Epithelial cell of esophagus (primary cell): ENCODE measurements at regions not wholly inside any gene's neighbourhood (a gene's known extent, or its start where the extent isn't known, plus 50 kb on each side); places are given as distances from the start of the nearest gene placed in this dataset.

Experiments
- DNase-seq: peaks from one replicate; pipeline ENCODE4 v3.0.0; 2010; ENCODE audit warnings: low read depth
- H3K4me3 ChIP-seq: 2 replicates; pipeline ENCODE4 v1.5.1; 2011; ENCODE audit warnings: mild to moderate bottlenecking, low read length, control low read depth
- TF ChIP-seq, protein P1 (sequence below): IDR thresholded peaks from 2 replicates; pipeline ENCODE4 v1.5.1; 2011; ENCODE audit warnings: low read depth, mild to moderate bottlenecking, low read length, control low read depth, inconsistent platforms; ENCODE audit not compliant: insufficient read depth; ENCODE audit errors: missing control alignments

DNA sequence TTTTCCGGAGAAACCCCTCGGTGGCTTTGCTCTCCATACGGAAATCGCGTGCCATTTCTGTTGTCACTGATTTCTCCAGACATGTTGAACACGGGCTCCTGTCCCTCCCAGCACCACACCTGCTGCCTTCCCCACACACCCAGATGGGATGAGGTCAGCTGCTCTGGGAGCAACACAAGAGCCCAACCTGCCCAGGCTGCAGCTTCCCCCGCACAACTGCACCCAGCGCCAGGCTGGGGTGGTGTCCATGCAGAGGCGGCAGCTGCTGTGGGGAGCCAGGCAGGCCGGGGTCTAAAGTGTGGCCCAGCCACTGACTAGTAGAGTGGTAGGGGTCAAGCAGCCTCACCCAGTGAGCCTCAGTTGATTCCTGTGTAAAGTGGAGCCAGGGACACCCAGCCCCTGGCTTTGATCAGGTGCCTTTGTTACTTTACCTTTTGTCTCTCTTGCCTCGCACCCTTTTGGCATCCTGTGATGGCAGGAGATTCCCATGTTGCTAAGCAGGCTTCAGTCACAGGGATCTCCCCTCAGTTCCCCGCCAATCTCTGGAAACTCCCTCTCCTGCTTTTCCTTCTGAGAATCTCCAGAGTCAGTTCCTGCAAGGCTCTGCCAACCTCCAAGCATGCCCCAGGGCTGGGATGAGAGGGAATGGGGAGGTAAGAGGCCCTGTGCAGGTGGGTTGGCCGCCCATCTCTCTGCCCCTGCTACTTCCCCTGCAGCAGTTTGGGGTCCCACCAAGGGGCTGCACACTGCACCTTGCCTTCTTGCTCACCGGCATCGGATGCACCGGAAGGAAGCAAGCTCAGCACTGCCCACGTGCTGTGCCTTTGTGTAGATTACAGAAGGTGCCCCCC is 91.8 kb upstream of the ALDH1A3 start:
- DNase-seq, result no peak
- TF ChIP-seq, protein P1, sequence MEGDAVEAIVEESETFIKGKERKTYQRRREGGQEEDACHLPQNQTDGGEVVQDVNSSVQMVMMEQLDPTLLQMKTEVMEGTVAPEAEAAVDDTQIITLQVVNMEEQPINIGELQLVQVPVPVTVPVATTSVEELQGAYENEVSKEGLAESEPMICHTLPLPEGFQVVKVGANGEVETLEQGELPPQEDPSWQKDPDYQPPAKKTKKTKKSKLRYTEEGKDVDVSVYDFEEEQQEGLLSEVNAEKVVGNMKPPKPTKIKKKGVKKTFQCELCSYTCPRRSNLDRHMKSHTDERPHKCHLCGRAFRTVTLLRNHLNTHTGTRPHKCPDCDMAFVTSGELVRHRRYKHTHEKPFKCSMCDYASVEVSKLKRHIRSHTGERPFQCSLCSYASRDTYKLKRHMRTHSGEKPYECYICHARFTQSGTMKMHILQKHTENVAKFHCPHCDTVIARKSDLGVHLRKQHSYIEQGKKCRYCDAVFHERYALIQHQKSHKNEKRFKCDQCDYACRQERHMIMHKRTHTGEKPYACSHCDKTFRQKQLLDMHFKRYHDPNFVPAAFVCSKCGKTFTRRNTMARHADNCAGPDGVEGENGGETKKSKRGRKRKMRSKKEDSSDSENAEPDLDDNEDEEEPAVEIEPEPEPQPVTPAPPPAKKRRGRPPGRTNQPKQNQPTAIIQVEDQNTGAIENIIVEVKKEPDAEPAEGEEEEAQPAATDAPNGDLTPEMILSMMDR, result no peak
- H3K4me3 ChIP-seq, result no peak overlapping the region

DNA sequence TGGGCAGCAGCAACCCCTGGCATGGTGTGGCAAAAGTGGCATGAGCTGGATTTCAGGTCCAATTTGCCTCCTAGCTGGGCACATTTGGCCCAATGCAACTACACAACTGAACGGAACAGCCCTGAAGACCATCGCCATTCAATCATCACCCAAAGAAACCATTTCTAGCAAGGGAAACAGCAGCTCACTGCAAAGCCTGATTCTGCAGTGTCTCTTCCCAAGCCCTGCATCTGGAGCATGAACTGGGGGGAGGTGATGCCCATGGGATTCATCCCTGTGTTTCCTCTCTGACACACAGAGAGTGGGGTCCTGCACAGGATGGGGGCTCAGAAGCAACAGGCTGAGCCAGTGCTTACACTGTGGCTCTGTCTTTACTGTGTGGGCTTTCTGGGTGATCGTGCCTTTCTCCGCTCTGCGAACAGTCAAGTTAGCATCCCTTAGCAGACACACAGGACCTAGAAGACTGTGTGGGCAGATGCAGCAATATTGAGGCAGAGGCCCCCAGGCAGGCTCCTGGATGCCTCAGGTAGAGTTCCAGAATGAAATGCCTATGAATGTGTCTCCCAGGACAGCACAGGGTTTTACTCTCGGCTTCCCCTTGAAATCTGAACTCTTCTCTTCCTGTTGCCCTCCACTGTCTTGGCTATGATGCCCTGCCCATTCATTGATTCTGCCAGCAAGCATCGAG is 91.1 kb upstream of the ALDH1A3 start:
- no peak overlapping the region for H3K4me3 ChIP-seq
- no peak for DNase-seq
- TF ChIP-seq, protein P1, result no peak

DNA sequence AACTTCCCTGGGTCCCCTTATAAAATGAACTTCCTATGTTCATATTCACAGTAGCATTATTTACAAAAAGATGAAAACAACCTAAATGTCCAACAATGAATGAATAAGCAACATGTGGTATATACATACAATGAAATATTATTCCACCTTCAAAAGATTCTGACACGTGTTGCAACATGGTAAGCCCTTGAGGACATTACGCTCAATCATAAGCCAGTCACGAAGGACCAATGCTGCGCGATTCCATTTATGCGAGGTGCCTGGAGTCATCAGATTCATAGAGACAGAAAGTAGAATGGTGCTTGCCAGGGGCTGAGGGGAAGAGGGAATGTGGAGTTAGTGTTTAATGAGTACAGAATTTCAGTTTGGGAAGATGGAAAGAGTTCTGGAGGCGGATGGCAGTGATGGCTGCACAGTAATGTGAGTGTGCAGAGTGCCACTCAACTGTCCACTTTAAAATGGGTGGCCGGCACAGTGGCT is 88.8 kb upstream of the ALDH1A3 start:
- TF ChIP-seq, protein P1, result no peak
- DNase-seq, result no peak
- no peak overlapping the region for H3K4me3 ChIP-seq

DNA sequence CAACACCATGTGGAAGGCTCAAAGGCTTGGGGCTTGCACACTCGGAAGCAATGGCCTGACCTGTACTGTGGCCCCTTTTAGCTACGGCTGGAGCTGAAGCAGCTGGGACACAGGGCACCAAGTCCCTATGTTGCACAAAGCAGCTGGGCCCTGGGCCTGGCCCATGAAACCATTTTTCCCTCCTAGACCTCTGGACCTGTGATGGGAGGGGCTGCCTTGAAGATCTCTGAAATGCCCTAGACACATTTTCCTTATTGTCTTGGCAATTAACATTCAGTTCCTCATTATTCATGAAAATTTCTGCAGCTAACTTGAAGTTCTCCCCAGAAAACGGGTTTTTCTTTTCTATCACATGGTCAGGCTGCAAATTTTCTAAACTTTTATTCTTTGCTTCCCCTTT is 85.6 kb upstream of the ALDH1A3 start:
- no peak for DNase-seq
- TF ChIP-seq, protein P1, result no peak

DNA sequence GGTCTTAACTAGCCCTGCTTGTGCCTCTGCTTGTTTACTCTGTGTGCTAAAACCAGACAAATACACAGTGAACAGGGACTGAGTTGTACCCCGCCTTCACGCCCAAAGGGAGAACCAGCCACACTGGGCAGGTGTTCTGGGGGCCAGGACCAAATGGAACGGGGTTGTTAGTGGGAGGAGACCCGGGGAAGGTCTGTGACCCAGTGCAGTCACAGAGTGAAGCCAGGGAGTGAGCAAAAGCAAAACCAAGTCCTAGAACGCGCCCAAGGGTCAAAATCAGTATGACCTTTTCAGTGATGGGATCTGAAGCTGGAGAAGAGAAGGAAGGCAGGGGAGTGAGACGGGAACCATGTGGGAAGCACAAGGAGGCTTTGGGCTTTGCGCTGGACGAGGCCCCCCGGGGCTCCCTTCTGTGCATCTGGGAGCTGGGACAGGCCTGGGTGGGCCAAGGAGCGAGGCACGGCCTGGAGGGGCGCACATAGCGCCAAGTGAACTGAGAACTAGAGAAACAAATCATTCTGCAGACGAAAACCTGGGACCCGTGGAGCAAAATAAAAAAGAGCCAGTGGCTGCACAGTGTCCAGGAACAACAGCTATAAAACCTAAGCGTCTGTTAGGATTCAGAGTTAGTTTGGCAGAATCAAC is 78.3 kb upstream of the ALDH1A3 start:
- DNase-seq, result no peak
- no peak overlapping the region for H3K4me3 ChIP-seq
- TF ChIP-seq, protein P1, result no peak

More for the DNA sequence above, 85.6 kb upstream of the ALDH1A3 start:
- no peak overlapping the region for H3K4me3 ChIP-seq

DNA sequence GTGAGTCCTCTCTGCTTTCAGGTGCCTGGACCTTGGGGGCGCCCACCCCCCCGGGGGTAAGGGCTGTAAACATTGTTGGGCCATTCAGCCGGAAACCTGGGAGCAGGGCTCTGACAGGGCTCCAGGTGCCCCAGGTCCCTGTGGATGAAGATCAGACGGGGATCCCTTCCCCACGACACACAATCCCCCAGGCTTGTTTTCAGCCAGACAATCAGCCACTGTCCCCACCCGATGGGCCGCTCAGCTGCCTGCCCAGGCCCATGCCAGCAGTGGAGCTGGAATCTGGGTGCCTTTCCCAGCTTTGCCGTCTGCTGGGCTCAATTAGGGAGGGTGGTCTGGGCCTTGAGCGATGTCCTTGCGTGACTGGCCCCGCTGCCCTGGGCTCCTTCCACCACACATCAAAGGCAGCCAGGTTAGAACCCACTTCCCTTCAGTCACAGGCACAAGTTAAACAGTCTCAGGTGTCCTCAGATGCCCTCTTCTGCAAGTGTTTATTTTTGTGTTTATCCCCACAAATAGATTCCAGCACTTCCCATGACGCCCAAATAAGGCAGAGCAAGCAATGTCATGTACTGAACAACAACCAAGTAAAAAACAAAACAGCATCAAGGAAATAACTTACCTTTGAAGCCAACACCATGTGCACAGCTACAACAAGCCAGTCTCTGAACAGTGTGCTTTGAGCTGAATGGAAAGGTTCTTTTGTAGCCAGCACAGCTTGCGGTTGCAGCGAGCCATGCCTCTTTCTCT is 77.0 kb upstream of the ALDH1A3 start:
- no peak overlapping the region for H3K4me3 ChIP-seq
- DNase-seq, result no peak
- TF ChIP-seq, protein P1, result no peak
